BLaER1 (cell line): ENCODE measurements at regions not wholly inside any gene's neighbourhood (a gene's known extent, or its start where the extent isn't known, plus 50 kb on each side); places are given as distances from the start of the nearest gene placed in this dataset.

Experiments
- H3K27ac ChIP-seq: shearing (Covaris generic); formaldehyde crosslinking; 2 replicates; pipeline ENCODE4 v1.8.1; 2022
- H3K27me3 ChIP-seq: shearing (Covaris generic); formaldehyde crosslinking; 2 replicates; pipeline ENCODE4 v1.8.1; 2022
- H3K36me3 ChIP-seq: shearing (Covaris generic); formaldehyde crosslinking; 2 replicates; pipeline ENCODE4 v1.8.1; 2022
- H3K4me1 ChIP-seq: shearing (Covaris generic); formaldehyde crosslinking; 2 replicates; pipeline ENCODE4 v1.8.1; 2022
- H3K4me2 ChIP-seq: shearing (Covaris generic); formaldehyde crosslinking; 2 replicates; pipeline ENCODE4 v1.8.1; 2022
- H3K4me3 ChIP-seq: shearing (Covaris generic); formaldehyde crosslinking; 2 replicates; pipeline ENCODE4 v1.8.1; 2022
- H3K9ac ChIP-seq: shearing (Covaris generic); formaldehyde crosslinking; 2 replicates; pipeline ENCODE4 v1.8.1; 2022
- H3K9me3 ChIP-seq: shearing (Covaris generic); formaldehyde crosslinking; 2 replicates; pipeline ENCODE4 v1.8.1; 2022
- H4K20me1 ChIP-seq: shearing (Covaris generic); formaldehyde crosslinking; 2 replicates; pipeline ENCODE4 v1.8.1; 2022
- Cebpa-rat ChIP-seq: shearing (Covaris generic); IDR thresholded peaks from 2 replicates; pipeline ENCODE4 v1.8.1; 2022

DNA sequence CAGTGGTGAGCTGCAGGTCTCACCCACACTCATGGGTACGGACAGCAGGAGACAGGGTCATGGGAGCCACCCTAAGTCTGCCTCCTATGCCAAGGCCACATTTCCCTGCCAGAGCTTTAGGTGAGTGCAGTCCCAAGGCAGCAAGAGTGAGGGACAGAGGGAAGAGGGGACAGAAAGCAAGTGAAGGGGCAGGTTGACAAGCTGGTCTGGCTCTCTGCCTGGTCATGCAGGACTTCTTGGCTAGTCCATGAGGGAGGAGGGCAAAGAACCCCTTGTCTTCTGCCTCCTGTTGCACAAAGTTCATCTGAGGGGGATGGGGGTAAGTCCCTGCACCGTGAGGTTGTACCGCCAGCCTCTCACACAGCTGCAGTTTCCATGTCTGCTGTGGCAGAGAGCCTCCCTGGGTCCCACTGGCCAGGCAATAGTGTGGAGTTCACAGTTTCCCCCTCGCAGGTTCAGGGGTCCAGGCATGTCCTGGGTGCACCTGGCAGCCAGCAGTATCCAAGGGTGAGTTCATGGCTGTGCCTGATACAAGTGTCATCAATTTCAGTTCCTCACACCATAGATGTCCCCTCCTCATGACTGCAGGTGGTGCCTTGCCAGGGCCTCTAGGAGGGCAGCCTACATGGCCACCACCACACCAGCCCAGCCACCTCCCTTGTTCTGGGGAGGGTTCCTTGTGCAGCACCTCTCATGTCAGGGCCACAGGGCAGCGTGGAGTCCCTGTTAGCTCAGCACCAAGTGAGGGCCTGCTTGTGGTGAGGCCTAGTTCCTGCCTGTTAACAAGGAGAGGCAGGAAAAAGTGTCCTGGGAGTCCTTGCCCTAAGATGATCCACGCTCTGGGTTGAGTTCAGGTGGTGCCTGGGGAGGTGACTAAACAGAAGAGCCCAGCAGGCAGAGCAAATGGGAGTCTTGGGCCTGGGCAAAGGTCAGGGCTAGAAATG, 72.5 kb downstream of the ADRA2C start:
- TF ChIP-seq Cebpa-rat, result no peak
- H3K27me3 ChIP-seq, result peaks cover 8% of the 10 kb centered on the region; the same call in 1 of the 2 replicates

DNA sequence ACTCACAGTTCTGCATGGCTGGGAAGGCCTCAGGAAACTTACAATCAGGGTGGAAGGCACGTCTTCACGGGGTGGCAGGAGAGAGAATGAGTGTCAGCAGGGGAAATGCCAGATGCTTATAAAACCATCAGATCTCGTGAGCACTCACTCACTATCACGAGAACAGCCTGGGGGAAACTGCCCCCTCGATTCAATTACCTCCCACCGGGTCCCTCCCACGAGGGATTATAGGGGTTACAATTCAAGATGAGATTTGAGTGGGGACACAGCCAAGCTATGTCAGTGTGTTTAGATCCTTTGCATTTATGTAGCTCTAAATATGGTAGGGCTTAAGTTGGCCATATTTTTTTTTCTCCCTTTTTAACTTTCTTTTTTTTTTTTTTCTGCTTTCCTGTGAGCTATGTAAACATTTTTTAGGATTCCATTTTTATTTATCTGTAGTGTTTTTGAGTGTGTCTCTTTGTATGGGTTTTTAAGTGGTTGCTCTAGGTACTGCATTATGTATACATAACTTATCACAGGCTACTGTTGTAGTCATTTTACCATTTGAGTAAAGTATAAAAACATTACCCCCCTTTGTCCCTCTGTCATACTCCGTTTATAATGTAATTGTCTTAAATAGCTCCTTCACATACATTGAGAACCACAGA, 79.0 kb downstream of the ADRA2C start:
- H4K20me1 ChIP-seq, result no peaks in the 10 kb centered on the region
- no peak for TF ChIP-seq Cebpa-rat
- no peaks in the 10 kb centered on the region for H3K36me3 ChIP-seq
- no peaks in the 10 kb centered on the region for H3K27me3 ChIP-seq
- H3K4me1 ChIP-seq, result peaks cover 16% of the 10 kb centered on the region
- no peak overlapping the region for H3K27ac ChIP-seq
- no peak overlapping the region for H3K9ac ChIP-seq
- peaks cover 44% of the 10 kb centered on the region for H3K9me3 ChIP-seq
- no peak overlapping the region for H3K4me3 ChIP-seq
- no peak overlapping the region for H3K4me2 ChIP-seq

More for the DNA sequence above, 72.5 kb downstream of the ADRA2C start:
- no peaks in the 10 kb centered on the region for H4K20me1 ChIP-seq
- H3K9ac ChIP-seq, result no peak overlapping the region
- no peak overlapping the region for H3K4me3 ChIP-seq
- H3K4me1 ChIP-seq, result peaks cover 43% of the 10 kb centered on the region
- peaks cover 4% of the 10 kb centered on the region; the same call in 1 of the 2 replicates for H3K9me3 ChIP-seq
- H3K36me3 ChIP-seq, result no peaks in the 10 kb centered on the region
- H3K4me2 ChIP-seq, result no peak overlapping the region
- H3K27ac ChIP-seq, result no peak overlapping the region

DNA sequence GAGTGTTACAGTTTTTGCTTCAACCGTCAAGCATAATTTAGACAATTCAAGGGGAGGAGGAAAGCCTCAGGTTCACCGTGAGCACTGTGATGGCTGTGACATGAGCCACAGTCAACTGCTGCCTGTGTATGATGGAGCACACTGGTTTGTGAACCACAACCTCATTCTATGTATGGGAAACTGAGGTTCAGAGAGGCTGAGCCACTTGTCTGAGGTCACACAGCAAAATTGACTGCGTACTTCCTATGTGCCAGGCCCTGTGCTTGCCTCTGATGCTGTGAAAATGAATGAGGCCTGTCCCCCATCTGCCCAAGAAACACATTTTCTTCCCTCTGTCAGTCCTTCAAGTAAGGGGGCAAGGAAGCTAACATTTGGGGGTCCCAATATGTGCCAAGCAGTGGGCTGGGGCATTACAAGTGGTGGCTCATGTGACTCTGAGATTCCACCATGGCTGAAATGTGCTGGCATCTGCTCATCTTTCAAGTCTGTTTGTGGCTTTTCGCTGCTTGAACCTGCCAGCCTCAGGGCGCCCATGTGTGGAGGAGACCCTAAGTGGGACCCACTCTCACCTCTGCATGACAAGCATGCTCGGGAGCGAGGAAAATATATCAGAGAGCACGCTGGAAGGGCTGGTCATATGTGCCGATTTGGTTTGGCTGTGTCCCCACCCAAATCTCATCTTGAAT, 79.7 kb downstream of the ADRA2C start:
- no peak for TF ChIP-seq Cebpa-rat

DNA sequence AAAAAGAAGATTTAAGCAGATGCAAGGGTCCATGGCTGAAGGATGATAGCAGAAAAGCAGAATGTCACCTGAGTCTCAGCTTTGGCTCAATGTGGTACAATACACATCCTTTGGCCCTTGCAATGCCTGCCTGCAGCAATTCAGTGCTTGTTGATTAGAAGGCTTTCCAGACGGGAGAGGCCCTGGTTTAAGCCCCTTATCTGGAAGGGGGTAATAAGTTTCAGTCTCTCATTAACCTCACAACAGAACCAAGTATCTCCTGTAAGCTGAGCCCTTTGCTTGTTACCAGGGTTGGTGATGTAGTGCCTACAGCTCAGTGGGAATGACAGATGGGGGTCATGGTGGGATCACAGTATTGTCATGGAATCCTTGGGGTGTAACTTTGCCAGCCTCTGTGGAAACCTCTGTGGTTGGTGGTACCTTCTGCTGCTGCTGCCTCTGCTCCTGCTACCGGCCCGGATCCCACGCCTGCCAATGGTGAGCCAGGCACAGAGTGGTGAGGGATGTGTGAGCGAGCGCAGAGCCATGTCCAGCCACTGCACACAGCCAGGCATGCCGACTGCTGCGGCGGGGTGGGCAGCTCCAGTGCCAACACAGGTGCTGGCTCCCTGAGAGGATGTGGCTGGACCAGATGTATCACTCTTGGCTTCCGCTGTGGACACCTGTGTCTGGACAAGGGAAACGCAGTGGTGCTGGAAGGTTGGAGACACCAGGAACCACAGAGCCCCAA, 81.2 kb downstream of the ADRA2C start:
- no peak overlapping the region for H3K27ac ChIP-seq
- H3K9me3 ChIP-seq, result peaks cover 48% of the 10 kb centered on the region
- H3K27me3 ChIP-seq, result no peaks in the 10 kb centered on the region

More for the DNA sequence above, 79.7 kb downstream of the ADRA2C start:
- Histone ChIP-seq H4K20me1 (no peaks in the 10 kb centered on the region), H3K27me3 (no peaks in the 10 kb centered on the region), H3K36me3 (no peaks in the 10 kb centered on the region), H3K4me3 (no peak overlapping the region), H3K4me1 (peaks cover 23% of the 10 kb centered on the region), H3K9me3 (peaks cover 48% of the 10 kb centered on the region), H3K9ac (no peak overlapping the region), H3K27ac (no peak overlapping the region), H3K4me2 (peak overlapping the region; percentile 33; the same call in 1 of the 2 replicates)

DNA sequence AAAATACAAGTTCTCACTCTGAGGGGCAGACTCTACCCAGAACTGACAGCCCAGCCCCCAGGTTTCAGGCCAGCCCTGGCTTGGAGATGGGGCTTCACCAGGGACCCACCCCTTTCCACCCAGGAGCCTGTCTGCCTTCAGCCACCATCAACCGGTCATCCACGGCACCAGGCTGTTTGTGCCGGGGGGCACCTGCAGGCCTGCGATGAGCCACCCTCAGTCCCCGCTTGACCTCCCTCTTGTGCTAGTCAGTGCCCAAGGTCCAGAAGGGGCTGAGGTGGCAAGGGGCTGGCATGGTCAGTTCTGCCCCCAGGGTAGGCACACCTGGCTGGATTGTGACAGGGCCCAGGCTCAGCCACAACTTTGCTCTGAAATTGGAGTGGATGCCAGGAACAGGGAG, 82.1 kb downstream of the ADRA2C start:
- Histone ChIP-seq H3K4me3 (no peak overlapping the region), H3K27ac (no peak overlapping the region), H3K36me3 (no peaks in the 10 kb centered on the region), H3K4me2 (no peak overlapping the region), H3K4me1 (peaks cover 41% of the 10 kb centered on the region), H4K20me1 (no peaks in the 10 kb centered on the region), H3K27me3 (no peaks in the 10 kb centered on the region), H3K9me3 (peaks cover 48% of the 10 kb centered on the region), H3K9ac (no peak overlapping the region)
- TF ChIP-seq Cebpa-rat, result no peak

More for the DNA sequence above, 81.2 kb downstream of the ADRA2C start:
- H3K4me1 ChIP-seq, result peaks cover 33% of the 10 kb centered on the region
- H3K9ac ChIP-seq, result no peak overlapping the region
- no peaks in the 10 kb centered on the region for H3K36me3 ChIP-seq
- no peaks in the 10 kb centered on the region for H4K20me1 ChIP-seq
- no peak overlapping the region for H3K4me2 ChIP-seq
- no peak for TF ChIP-seq Cebpa-rat
- H3K4me3 ChIP-seq, result no peak overlapping the region

DNA sequence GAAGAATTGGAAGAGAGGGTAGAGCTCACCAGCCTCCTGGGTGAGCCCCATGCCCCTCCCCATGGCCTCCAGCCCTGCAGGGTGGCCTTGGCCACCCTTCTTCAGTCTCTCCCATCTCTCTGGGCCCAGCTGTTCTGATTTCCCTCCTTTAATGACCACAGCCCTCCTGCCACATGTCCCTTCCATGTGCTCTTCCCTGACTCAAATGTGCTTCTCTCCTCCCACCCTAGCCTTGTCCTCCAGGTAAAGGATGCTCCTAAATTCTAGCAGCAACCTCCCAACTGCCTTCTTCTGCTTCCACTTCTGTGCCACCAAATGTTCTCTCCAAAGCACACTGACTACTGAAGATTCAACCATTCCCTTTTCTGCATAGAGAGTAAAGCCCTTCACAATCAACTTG, 83.0 kb downstream of the ADRA2C start:
- H3K9me3 ChIP-seq, result peaks cover 48% of the 10 kb centered on the region
- H3K4me2 ChIP-seq, result no peak overlapping the region
- peaks cover 50% of the 10 kb centered on the region for H3K4me1 ChIP-seq
- H3K27me3 ChIP-seq, result no peaks in the 10 kb centered on the region
- H3K4me3 ChIP-seq, result no peak overlapping the region
- H3K36me3 ChIP-seq, result no peaks in the 10 kb centered on the region
- H4K20me1 ChIP-seq, result no peaks in the 10 kb centered on the region
- H3K9ac ChIP-seq, result no peak overlapping the region
- TF ChIP-seq Cebpa-rat, result no peak
- H3K27ac ChIP-seq, result no peak overlapping the region

DNA sequence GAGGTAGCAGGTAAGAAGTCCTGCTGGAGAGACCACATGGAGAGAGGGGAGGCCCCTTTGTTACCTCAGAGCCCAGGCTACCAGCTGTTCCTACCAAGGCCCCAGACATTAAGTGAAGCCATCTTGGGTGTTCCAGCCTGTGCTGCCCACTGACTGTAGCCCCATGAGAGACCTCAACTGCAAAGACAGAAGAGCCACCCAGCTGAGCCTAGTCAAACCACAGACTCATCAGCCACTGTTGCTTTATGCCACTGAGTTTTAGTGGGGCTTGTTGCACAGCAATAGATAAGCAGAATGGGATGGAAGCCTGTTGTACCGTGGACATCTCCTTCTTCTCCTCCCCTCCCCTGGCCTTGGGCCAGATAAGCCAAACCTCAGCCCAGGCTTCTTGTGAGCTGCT, 83.9 kb downstream of the ADRA2C start:
- Histone ChIP-seq H3K27me3 (no peaks in the 10 kb centered on the region), H3K27ac (peak overlapping the region; percentile 71), H3K36me3 (no peaks in the 10 kb centered on the region), H3K9me3 (peaks cover 48% of the 10 kb centered on the region), H3K4me2 (peak overlapping the region; percentile 78), H3K4me3 (no peak overlapping the region; the same call in 1 of the 2 replicates), H3K9ac (no peak overlapping the region), H3K4me1 (peaks cover 58% of the 10 kb centered on the region), H4K20me1 (no peaks in the 10 kb centered on the region)
- TF ChIP-seq Cebpa-rat, result no peak

DNA sequence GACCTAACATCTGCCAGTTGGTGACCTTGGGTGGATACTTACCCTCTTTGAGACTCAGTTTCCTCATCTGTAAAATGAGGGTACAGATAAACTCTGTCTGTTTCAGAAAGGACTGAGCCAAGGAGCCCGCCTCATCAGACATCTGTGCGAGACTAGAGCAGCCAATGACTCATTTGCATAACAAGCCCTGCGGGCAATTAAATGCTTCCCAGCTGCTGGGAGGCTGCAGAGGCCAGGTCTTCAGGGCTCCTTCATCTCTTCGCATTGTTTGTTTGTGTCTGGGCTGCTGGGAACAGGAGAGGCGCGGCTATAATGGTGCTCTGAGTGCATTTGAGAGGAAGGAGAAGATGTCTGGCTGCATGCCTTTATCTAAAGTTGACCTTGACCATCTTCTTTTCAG, 85.0 kb downstream of the ADRA2C start:
- peaks cover 51% of the 10 kb centered on the region for H3K4me1 ChIP-seq
- H3K9me3 ChIP-seq, result peaks cover 43% of the 10 kb centered on the region
- H3K27ac ChIP-seq, result peak overlapping the region; percentile 71
- no peak for TF ChIP-seq Cebpa-rat
- H3K4me3 ChIP-seq, result no peak overlapping the region
- H3K4me2 ChIP-seq, result peak overlapping the region; percentile 78
- no peaks in the 10 kb centered on the region for H3K27me3 ChIP-seq
- H3K9ac ChIP-seq, result peak overlapping the region; percentile 33; the same call in 1 of the 2 replicates
- no peaks in the 10 kb centered on the region for H4K20me1 ChIP-seq
- H3K36me3 ChIP-seq, result no peaks in the 10 kb centered on the region

DNA sequence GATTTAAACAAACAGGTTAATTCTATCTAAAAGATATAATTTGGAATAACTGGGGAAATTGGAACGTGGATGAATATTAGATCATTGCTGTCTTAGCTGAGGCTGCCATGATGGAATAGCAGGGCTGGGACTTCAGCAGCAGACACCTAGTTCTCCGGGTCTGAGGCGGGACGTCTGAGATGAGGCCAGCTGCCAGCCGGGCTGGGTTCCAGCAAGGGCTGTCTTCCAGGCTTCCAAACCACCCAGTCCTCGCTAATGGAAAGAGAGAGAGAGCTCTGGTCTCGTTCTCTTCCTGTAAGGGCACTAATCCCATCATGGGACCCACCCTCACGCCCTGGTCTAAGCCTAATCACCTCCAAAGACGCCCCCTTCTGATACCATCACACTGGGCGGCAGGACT, 85.7 kb downstream of the ADRA2C start:
- H3K4me1 ChIP-seq, result peaks cover 51% of the 10 kb centered on the region
- H3K9me3 ChIP-seq, result peaks cover 37% of the 10 kb centered on the region
- no peaks in the 10 kb centered on the region for H3K36me3 ChIP-seq
- no peak for TF ChIP-seq Cebpa-rat
- H3K4me3 ChIP-seq, result no peak overlapping the region
- peak overlapping the region; percentile 78 for H3K4me2 ChIP-seq
- H4K20me1 ChIP-seq, result no peaks in the 10 kb centered on the region
- peak overlapping the region; percentile 71 for H3K27ac ChIP-seq
- H3K27me3 ChIP-seq, result no peaks in the 10 kb centered on the region
- H3K9ac ChIP-seq, result peak overlapping the region; percentile 33; the same call in 1 of the 2 replicates
